H9 (cell line): ENCODE measurements at regions not wholly inside any gene's neighbourhood (a gene's known extent, or its start where the extent isn't known, plus 50 kb on each side); places are given as distances from the start of the nearest gene placed in this dataset.

Source experiments
- DNase-seq: peaks from one replicate; pipeline ENCODE4 v3.0.0-alpha.2; 2017
- H2AFZ ChIP-seq: one replicate; pipeline ENCODE4 v1.6.1; 2013; ENCODE audit warnings: mild to moderate bottlenecking, low read length, control low read depth, moderate library complexity
- H2AK5ac ChIP-seq: 2 replicates; pipeline ENCODE4 v1.6.1; 2013; ENCODE audit warnings: low read length, control low read depth, mixed read lengths; ENCODE audit not compliant: insufficient read length
- H2BK120ac ChIP-seq: one replicate; pipeline ENCODE4 v1.6.1; 2013; ENCODE audit warnings: low read depth, mild to moderate bottlenecking, low read length, control low read depth, inconsistent platforms; ENCODE audit not compliant: poor library complexity, severe bottlenecking
- H2BK12ac ChIP-seq: 2 replicates; pipeline ENCODE4 v1.6.1; 2013; ENCODE audit warnings: low read length, control low read depth, mixed read lengths, low read depth; ENCODE audit not compliant: insufficient read length
- H2BK15ac ChIP-seq: 2 replicates; pipeline ENCODE4 v1.6.1; 2013; ENCODE audit warnings: low read depth, low read length, control low read depth
- H2BK20ac ChIP-seq: one replicate; pipeline ENCODE4 v1.6.1; 2013; ENCODE audit warnings: low read depth, mild to moderate bottlenecking, low read length, control low read depth, inconsistent platforms; ENCODE audit not compliant: poor library complexity, severe bottlenecking
- H2BK5ac ChIP-seq: 2 replicates; pipeline ENCODE4 v1.6.1; 2013; ENCODE audit warnings: low read length, control low read depth, mixed read lengths; ENCODE audit not compliant: insufficient read length
- H3K14ac ChIP-seq: 2 replicates; pipeline ENCODE4 v1.6.1; 2013; ENCODE audit warnings: low read length, control low read depth; ENCODE audit not compliant: insufficient read depth
- H3K18ac ChIP-seq: 2 replicates; pipeline ENCODE4 v1.6.1; 2013; ENCODE audit warnings: low read depth, mild to moderate bottlenecking, mixed read lengths, low read length, control low read depth; ENCODE audit not compliant: insufficient read length
- H3K23ac ChIP-seq: 2 replicates; pipeline ENCODE4 v1.6.1; 2013; ENCODE audit warnings: low read length, control low read depth, mixed read lengths, low read depth; ENCODE audit not compliant: insufficient read length
- H3K23me2 ChIP-seq: 2 replicates; pipeline ENCODE4 v1.6.1; 2013; ENCODE audit warnings: low read depth, mild to moderate bottlenecking, mixed read lengths, low read length, control low read depth; ENCODE audit not compliant: insufficient read length, poor library complexity, severe bottlenecking
- H3K27ac ChIP-seq: 2 replicates; pipeline ENCODE4 v1.5.1; 2013; ENCODE audit warnings: low read length, control low read depth, mixed read lengths, low read depth; ENCODE audit not compliant: insufficient read length
- H3K27me3 ChIP-seq: 2 replicates; pipeline ENCODE4 v1.6.1; 2013; ENCODE audit warnings: low read length, control low read depth, inconsistent platforms; ENCODE audit not compliant: insufficient read depth
- H3K4ac ChIP-seq: 2 replicates; pipeline ENCODE4 v1.6.1; 2013; ENCODE audit warnings: low read depth, mild to moderate bottlenecking, control low read depth, inconsistent platforms, low read length, moderate library complexity
- H3K4me1 ChIP-seq: 2 replicates; pipeline ENCODE4 v1.6.1; 2013; ENCODE audit warnings: low read length, control low read depth, inconsistent platforms; ENCODE audit not compliant: insufficient read depth
- H3K4me2 ChIP-seq: 2 replicates; pipeline ENCODE4 v1.6.1; 2013; ENCODE audit warnings: low read length, control low read depth, mixed read lengths; ENCODE audit not compliant: insufficient read length, insufficient read depth
- H3K56ac ChIP-seq: 2 replicates; pipeline ENCODE4 v1.6.1; 2013; ENCODE audit warnings: low read depth, mild to moderate bottlenecking, mixed read lengths, low read length, control low read depth; ENCODE audit not compliant: insufficient read length
- H3K79me1 ChIP-seq: 2 replicates; pipeline ENCODE4 v1.6.1; 2013; ENCODE audit warnings: low read depth, mild to moderate bottlenecking, moderate library complexity, low read length, control low read depth, inconsistent platforms; ENCODE audit not compliant: insufficient read depth, poor library complexity, severe bottlenecking
- H3K79me2 ChIP-seq: 2 replicates; pipeline ENCODE4 v1.6.1; 2013; ENCODE audit warnings: low read length, control low read depth, inconsistent platforms; ENCODE audit not compliant: insufficient read depth
- H3K9ac ChIP-seq: 2 replicates; pipeline ENCODE4 v1.6.1; 2013; ENCODE audit warnings: low read length, control low read depth, mixed read lengths; ENCODE audit not compliant: insufficient read length; ENCODE audit errors: extremely low read depth
- H3K9me3 ChIP-seq: one replicate; pipeline ENCODE4 v1.6.1; 2013; ENCODE audit warnings: low read depth, low read length, inconsistent platforms; ENCODE audit not compliant: control insufficient read depth
- H3T11ph ChIP-seq: one replicate; pipeline ENCODE4 v1.6.1; 2013; ENCODE audit warnings: mild to moderate bottlenecking, low read length, control low read depth, inconsistent platforms
- H4K20me1 ChIP-seq: one replicate; pipeline ENCODE4 v1.6.1; 2013; ENCODE audit not compliant: control insufficient read depth, insufficient read length, insufficient read depth
- H4K5ac ChIP-seq: 2 replicates; pipeline ENCODE4 v1.6.1; 2013; ENCODE audit warnings: low read depth, mild to moderate bottlenecking, mixed read lengths, low read length, control low read depth; ENCODE audit not compliant: insufficient read length
- H4K8ac ChIP-seq: replicated peaks from 2 replicates; pipeline ENCODE4 v1.6.1; 2013; ENCODE audit warnings: low read length, control low read depth, mixed read lengths, low read depth; ENCODE audit not compliant: insufficient read length
- H4K91ac ChIP-seq: 2 replicates; pipeline ENCODE4 v1.6.1; 2013; ENCODE audit warnings: low read depth, mild to moderate bottlenecking, moderate library complexity, mixed read lengths, low read length, control low read depth; ENCODE audit not compliant: insufficient read length
- H3K27ac Mint-ChIP-seq, 3 experiments: 2 replicates in 2 of 3; 3 replicates in 1 of 3; pipeline ENCODE4 v1.8.0; 2020 to 2021; ENCODE audit warnings: mixed read lengths in 3 of 3, mild to moderate bottlenecking in 1 of 3, moderate library complexity in 1 of 3
- H3K27me3 Mint-ChIP-seq: 2 replicates; pipeline ENCODE4 v1.8.0; 2021; ENCODE audit warnings: low read depth, mild to moderate bottlenecking, moderate library complexity, mixed read lengths
- H3K36me3 Mint-ChIP-seq, 3 experiments: 2 replicates in 2 of 3; 3 replicates in 1 of 3; pipeline ENCODE4 v1.8.0; 2020 to 2021; ENCODE audit warnings: low read depth in 3 of 3, mixed read lengths in 3 of 3; ENCODE audit not compliant: insufficient read depth in 1 of 3
- H3K4me1 Mint-ChIP-seq, 2 experiments: 2 replicates each; pipeline ENCODE4 v1.8.0; 2020; ENCODE audit warnings: mixed read lengths in 2 of 2
- H3K4me3 Mint-ChIP-seq, 2 experiments: 2 replicates in 1 of 2; 3 replicates in 1 of 2; pipeline ENCODE4 v1.8.0; 2020 to 2021; ENCODE audit warnings: mild to moderate bottlenecking in 2 of 2, mixed read lengths in 2 of 2, moderate library complexity in 1 of 2
- H3K9me3 Mint-ChIP-seq, 2 experiments: 2 replicates in 1 of 2; 3 replicates in 1 of 2; pipeline ENCODE4 v1.8.0; 2020; ENCODE audit warnings: mild to moderate bottlenecking in 2 of 2, mixed read lengths in 2 of 2, moderate library complexity in 1 of 2
- CTCF ChIP-seq: fragments of 200-600 bp; sonication (generic); conservative IDR thresholded peaks from 3 replicates; pipeline ENCODE4 v1.8.0; 2021; ENCODE audit warnings: antibody characterized with exemption, mild to moderate bottlenecking

GRCh38 chr10:90204956-90205314 is 503.5 kb downstream of the KIF20B start:
- Histone ChIP-seq H3K4me2 (no peak overlapping the region), H2AK5ac (no peak overlapping the region), H3K9ac (no peak overlapping the region), H2AFZ (no peak overlapping the region), H3K56ac (no peak overlapping the region), H2BK20ac (no peak overlapping the region), H4K5ac (no peak overlapping the region), H2BK120ac (no peak overlapping the region), H2BK15ac (no peak overlapping the region), H3K79me1 (no peaks in the 10 kb centered on the region), H2BK12ac (no peak overlapping the region), H3T11ph (no peak overlapping the region), H4K20me1 (no peaks in the 10 kb centered on the region), H3K23ac (no peak overlapping the region), H2BK5ac (no peak overlapping the region), H3K18ac (no peak overlapping the region), H3K27ac (no peak overlapping the region), H3K4ac (no peak overlapping the region), H3K79me2 (no peaks in the 10 kb centered on the region), H3K27me3 (no peaks in the 10 kb centered on the region), H3K4me1 (no peaks in the 10 kb centered on the region), H4K91ac (no peak overlapping the region), H3K23me2 (no peaks in the 10 kb centered on the region), H3K9me3 (no peaks in the 10 kb centered on the region), H4K8ac (no peak overlapping the region), H3K14ac (no peak overlapping the region)
- Mint-ChIP-seq H3K4me3 (no peak overlapping the region), H3K36me3 (no peaks in the 10 kb centered on the region; a peak in 1 of 7 replicates), H3K4me1 (no peaks in the 10 kb centered on the region), H3K27me3 (no peaks in the 10 kb centered on the region), H3K27ac (no peak overlapping the region), H3K9me3 (no peaks in the 10 kb centered on the region; a peak in 2 of 5 replicates)
- no peak for DNase-seq
- no peak for TF ChIP-seq CTCF
